PC-3 (cell line): ENCODE measurements at regions not wholly inside any gene's neighbourhood (a gene's known extent, or its start where the extent isn't known, plus 50 kb on each side); places are given as distances from the start of the nearest gene placed in this dataset.

Source experiments
- CTCF ChIP-seq: fragments of 300-600 bp; sonication (generic); conservative IDR thresholded peaks from 2 replicates; pipeline ENCODE4 v1.5.1; 2017; ENCODE audit warnings: antibody characterized with exemption, low read depth, mild to moderate bottlenecking, low read length
- EZH2 ChIP-seq: fragments of 300-600 bp; sonication (generic); IDR thresholded peaks from one replicate; pipeline ENCODE4 v1.6.1; 2017; ENCODE audit warnings: antibody characterized with exemption, mild to moderate bottlenecking, low read length; ENCODE audit not compliant: unreplicated experiment
- EZH2phosphoT487 ChIP-seq: fragments of 300-600 bp; sonication (generic); IDR thresholded peaks from 2 replicates; pipeline ENCODE4 v1.6.1; 2018; ENCODE audit warnings: mild to moderate bottlenecking, antibody characterized with exemption, low read length, borderline replicate concordance

- TF ChIP-seq CTCF = no peak
- TF ChIP-seq EZH2phosphoT487 = no peak
- TF ChIP-seq EZH2 = no peak
Measured at GRCh38 chr4:67204441-67204840, 340.9 kb downstream of the CENPC start.
